Dermis blood vessel endothelial cell (primary cell): ENCODE measurements at regions not wholly inside any gene's neighbourhood (a gene's known extent, or its start where the extent isn't known, plus 50 kb on each side); places are given as distances from the start of the nearest gene placed in this dataset.
"Not testable (repeated sequence)": the region's sequence is repeated elsewhere in the genome, so short reads cannot be mapped to it uniquely, and the experiment has no call there.

Experiments
- DNase-seq: peaks from one replicate; pipeline ENCODE4 v3.0.0; 2010

DNA sequence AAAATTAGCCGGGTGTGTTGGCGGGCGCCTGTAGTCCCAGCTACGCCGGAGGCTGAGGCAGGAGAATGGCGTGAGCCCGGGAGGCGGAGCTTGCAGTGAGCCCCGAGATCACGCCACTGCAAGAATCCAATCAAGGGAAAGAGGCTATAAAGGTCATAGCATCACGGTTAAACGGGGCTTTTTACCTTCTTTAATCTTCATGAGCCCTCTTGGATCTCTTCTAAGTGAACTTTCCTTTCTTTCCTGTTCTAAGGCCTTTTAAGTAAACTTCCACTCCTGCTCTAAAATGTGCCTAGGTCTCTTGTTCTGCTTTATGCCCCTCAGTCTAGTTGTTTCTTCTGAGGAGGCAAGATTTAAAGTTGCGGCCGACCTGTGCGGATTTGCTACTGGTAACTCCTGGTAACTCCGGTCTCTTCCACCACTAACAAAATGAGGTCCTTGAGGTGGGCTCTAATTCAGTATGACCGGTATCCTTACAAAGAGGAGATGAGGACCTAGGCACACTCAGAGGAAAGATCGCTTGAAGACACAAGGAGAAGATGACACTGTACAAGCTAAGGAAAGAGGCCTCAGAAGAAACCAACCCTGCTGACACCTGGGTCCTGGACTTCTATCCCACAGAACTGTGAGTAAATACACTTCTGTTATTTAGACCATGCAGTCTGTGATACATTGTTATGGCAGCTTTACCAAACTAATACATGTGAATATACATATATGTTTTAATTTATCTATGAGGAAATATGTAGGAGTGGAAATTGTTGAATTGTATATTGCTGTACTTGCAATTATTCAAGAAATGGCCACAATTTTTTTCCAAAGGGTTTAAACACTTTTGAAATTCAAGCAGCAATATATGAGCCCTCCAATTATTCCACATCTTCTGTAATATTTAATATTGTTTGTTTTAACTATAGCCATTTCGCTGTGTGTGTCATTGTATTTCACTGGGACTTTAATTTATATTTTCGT is 331.5 kb upstream of the CNTNAP2 start:
- DNase-seq = no peak

DNA sequence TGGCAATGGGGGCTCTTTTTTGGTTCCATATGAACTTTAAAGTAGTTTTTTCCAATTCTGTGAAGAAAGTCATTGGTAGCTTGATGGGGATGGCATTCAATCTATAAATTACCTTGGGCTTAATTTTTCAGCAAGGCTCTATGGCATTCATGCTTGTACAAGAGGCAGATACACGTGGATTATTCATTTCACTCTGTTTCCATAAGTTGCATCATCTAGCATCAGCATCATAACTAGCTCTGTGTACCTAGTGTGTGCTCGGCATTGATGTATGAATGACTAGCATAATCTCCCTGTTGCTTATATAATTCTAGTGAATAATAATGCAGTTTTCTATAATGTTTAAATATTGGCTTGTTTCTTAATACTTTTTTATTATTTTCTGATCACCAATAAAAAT is 335.2 kb upstream of the CNTNAP2 start:
- DNase-seq = not testable (repeated sequence)

DNA sequence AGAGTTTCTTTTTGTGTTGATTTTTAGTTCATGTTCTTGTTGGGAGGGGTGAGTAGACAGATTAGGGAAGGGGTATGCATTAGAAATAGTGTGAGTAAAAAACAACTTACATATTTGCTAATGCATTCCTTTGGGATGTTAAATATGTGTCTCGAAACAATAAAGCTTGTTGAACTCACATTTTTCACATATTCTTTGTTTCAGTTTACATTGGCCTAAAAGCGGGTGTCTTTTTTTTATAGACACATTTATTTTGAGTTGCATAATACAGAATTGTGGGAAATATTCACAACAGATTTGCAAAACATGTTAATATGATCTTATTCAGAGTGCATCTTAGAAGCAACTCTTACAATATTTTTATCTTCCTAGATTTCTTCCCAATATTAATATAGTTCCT is 337.5 kb upstream of the CNTNAP2 start:
- DNase-seq = no peak

DNA sequence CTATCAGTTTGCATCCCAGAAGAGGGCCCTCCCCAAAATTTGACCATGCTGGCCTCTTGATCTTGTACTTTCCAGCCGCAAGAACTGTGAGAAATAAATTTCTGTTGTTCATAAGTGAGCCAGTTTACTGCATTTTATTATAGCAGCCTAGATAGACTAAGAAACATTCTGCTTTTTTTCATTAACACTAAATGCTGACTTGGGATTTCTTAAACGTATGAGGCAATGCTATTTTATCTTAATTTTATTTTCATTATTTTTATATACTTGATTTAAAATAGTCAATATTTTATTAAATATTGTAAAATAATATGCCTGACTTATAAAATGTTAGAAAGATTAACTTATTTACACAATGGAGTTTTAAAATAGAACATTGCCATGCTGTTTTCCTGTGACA is 341.8 kb upstream of the CNTNAP2 start:
- DNase-seq = no peak

DNA sequence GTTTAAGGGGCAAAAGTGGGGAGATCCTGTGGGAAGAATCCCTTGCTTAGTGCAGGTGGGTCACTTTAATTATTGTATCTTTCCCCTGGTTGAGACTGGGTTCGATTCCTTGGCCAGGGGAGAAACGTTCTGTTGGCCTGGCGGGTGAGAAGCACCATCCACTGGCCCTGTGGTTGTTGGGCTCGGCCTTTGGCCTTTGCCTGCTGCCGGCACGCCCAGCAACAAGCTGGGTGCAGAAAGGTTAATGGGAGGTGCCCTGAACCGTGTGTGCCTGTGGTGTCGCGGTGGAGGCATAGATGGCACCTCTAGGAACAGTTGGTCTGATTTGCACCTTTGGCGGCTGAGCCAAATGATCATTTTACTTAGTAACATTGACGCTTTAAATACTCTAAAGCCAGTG is 363.6 kb upstream of the CNTNAP2 start:
- no peak for DNase-seq

DNA sequence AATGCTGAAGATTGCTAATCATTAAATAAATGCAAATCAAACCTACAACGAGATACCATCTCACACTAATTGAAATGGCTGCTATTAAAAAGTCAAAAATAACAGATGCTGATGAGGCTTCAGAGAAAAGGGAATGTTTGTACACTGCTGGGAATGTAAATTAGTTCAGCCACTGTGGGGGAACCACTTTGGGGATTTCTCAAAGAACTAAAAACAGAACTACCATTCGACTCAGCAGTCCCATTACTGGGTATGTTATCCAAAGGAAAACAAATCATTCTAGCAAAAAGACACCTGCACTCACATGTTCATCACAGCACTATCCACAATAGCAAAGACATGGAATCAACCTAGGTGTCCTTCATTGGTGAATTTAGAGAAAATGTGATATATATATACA is 379.0 kb upstream of the CNTNAP2 start:
- DNase-seq = no peak

DNA sequence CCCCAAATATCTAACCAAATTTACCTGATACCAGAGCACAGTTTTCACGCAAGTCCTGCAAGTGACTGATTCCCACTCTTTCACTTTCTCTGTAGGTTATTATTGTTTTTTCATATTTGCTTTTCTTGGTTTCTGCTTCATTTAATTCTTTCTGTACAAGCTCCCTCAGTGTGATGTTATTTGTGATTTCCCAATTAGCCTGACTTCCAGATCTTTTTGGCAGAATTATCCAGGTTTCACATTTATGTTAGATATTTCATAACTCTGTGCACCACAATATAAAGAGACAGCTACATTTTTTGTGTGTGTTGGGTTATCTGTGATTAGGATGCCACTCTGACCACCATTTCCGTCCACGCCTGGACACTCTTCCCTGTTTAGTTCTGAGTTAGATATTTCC is 381.5 kb upstream of the CNTNAP2 start:
- no peak for DNase-seq

DNA sequence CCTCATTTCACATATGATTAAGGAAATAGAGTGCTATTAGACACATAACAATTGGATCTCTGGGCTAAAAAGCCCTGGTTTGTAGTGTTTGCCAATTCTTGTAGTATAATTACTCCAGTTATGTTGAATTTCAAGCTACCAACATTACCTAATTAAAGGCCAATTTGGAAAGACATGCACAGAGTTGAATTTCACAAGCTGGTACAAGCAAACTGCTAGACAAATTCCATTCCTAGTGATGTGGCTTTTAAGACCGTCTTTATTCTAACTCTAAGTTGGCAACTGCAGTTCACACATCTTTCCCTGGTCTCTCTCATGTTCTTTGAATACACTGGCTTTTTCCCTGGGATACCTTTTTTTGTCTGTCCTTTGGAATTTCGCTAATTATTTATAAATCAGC is 384.1 kb upstream of the CNTNAP2 start:
- no peak for DNase-seq

DNA sequence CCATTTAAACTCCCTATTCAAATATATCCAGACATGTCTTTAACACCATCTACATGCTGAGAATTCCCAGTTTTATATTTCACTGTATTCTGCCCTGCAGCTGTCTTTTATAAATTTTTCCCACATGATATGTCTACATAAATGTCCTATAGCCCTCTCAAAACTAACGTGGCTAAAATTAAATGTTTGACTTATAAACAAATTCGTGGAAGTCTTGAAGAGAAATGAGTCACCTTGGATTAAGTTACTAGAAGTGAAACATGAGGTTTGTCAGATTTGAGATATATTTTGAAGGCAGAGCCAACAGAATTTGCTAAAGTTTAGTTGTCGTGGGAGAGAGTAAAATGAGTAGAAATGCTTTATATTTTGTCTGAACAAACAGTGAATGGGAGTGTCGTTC is 386.9 kb upstream of the CNTNAP2 start:
- no peak for DNase-seq

DNA sequence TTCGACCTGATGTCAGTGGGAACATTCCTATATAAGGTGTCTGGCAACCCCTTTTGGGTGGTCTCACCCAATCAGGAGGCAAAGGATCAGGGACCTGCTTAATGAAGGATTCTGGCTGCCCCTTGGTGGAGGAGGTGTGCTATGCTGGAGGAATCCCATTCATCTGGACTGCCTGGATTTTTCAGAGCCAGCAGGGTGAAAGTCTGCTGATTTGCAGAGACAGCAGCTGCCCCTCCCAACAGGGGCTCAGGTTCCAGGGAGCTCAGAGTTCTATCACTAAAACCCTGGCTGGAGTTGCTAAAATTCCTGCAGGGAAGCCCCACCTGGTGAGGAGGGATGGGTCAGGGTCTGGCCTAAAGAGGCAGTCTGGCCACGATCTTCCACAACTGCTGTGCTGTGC is 398.5 kb upstream of the CNTNAP2 start:
- no peak for DNase-seq

DNA sequence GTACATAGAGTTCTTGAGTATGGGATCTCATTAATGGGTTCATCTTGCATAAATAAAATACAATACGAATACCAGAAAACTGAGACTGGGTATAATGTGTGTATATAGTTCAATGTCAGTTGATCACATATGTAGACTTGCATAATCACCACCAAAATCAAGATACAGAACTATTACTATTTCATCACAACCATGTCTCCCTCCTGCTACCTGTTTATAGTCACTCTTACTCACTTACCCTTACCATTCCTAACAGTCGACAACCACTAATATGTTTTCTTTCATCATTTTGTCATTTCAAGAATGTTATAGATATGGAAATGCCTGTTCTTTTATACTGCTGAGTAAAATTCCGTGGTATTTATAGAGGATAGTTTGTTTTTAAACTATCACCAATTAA is 416.1 kb upstream of the CNTNAP2 start:
- no peak for DNase-seq

DNA sequence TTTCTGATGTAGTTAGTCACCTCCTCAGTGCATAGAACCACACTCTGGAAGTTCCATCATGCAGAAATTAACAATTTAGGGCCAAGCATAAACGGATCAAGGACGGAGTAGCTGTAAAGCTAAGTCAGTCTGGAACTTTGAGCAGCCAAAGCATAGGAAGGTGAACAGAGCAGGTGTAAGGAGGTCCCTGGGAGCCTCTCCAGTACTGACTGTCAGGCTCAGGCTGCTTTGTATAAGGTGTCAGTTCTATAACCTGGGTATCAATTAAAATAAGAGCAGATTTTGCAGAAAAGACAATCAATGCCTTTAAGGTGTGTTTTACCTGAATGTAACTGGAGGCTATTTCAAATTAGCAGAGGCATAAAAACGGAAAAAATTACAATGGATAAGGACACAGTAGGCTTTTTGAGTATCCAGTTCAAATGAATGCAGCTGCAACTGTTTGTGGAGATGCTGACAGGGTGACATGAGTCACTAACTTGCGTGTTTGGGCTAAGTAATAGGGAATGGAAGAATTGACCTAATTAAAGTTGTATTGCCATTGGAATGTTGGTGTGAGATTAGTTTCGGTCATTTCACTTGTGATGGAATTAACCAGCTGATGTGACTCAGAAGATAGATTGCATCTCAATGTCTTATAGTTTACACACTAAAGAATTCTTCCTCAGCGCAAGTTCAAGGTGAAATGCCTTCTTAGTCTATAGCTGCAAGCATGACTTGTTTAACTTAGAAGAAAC is 417.9 kb upstream of the CNTNAP2 start:
- no peak for DNase-seq

DNA sequence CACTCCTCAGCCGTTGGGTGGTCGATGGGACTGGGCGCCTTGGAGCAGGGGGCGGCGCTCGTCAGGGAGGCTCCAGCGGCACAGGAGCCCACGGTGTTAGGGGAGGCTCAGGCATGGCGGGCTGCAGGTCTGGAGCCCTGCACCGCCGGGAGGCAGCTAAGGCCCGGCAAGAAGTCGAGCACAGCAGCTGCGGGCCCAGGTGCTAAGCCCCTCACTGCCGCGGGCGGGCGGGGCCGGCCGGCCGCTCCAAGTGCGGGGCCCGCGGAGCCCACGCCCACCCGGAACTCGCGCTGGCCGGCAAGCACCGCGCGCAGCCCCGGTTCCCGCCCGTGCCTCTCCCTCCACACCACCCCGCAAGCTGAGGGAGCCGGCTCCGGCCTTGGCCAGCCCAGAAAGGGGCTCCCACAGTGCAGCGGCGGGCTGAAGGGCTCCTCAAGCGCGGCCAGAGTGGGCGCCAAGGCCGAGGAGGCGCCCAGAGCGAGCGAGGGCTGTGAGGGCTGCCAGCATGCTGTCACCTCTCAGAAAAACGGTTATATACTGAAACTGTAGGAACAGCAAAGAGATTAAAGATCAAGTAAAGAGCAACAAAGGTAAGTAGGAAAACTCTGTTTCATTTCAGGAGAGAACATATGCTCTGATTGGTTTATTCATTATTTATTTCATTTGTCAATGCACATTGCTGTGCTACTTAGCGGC is 419.0 kb upstream of the CNTNAP2 start:
- DNase-seq = not testable (repeated sequence)

DNA sequence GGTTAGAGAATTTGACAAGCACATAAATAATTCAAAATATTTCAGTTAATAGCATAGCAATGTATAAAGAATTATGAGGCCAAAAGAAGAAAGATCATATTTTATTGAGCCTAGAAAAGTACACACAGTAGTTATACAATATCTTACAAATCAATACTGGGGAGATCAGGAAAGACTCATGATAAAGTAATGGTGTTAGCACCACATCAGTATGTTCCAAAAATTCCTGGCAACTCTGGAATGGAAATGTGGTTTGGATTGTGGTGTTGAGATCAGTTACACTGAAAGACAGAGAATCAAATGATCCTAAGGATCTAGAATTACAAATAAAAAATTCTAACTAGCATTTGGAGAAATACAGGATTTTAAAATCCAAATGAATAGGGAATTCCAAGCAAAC is 420.5 kb upstream of the CNTNAP2 start:
- DNase-seq = no peak

DNA sequence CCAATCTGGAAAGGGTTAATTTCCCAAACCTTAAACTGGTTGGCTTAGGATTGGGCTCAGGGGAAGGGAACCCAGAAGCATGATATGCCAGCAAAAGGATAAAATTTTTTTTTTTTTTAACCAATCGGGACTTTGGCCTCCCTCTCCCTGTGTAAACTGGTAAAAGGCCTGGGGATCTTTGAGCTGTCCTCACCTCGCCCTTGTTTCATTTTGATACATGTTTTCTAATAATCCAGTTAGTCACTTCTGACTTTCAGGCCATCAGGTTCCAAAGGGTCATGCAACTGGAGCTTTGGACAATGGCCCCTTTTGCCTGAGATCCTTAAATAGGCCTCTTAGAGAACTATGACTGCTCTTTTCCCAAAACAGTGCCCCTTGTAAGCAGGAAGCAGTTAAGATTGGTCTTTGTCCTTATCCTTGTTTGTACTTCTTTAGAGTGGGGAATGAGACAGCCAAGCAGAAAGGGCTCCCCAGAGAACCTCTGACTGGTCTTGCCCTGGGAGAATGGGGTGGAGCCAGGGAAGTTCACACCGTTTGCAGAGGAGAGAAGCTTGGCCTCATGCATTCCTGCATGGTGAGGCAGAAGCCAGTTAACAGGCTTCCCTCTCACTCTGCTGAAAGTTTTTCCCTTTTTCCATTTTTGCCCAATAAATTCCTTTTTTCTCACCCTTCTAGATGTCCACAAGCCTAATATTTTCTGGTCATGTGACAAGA is 424.2 kb upstream of the CNTNAP2 start:
- no peak for DNase-seq

DNA sequence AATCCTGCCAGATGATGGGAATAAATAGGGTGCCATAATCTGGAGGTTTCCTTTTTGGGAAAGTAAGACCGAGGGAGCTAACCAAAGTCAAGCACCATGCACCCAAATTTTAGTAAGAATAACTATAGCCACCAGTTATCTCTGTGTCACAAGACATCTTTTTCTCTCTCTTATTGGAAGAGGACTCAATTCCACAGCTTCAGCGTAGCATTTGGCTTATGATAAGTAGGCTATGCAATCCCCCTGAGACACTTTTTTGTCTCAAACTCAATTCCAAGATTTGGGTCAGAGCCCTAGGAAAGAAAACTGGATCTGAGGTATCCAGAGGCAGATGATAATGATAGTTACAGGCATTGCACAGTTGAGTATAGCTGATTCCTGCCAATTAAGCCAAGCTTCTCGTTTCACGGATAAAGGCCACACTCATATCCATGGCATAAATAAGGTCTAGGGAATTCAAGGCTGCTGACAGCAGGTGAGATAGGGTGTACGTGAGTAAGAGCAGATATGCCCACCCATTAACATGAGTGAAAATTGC is 425.2 kb upstream of the CNTNAP2 start:
- DNase-seq = no peak

DNA sequence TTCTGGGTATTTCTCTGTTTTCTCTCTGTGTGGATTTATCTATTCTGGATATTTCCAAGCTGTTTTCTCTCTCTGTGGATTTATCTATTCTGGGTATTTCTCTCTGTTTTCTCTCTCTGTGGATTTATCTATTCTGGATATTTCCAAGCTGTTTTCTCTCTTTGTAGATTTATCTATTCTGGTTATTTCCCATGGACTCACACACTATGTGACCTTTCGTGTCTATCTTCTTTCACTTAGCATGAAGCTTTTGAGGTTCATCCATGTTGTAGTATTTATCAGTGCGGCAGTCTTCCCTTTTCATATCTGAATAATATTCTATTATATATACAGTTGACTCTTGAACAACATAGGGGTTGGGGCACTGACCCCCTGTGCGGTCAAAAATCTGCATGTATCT is 435.0 kb upstream of the CNTNAP2 start:
- DNase-seq = no peak

DNA sequence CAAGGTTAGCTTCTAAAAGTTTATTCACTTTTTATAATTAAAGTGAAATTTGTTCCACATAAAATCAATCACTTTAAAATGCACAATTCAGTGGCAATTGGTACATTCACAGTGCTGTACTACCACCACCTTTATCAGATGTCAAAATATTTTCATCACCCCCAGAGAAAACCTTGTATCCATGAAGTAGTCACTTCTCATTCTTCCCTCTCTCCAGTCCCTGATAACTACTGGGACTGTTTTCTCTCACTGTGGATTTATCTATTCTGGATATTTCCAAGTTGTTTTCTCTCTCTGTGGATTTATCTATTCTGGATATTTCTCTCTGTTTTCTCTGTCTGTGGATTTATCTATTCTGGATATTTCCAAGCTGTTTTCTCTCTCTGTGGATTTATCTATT is 435.4 kb upstream of the CNTNAP2 start:
- DNase-seq = no peak

DNA sequence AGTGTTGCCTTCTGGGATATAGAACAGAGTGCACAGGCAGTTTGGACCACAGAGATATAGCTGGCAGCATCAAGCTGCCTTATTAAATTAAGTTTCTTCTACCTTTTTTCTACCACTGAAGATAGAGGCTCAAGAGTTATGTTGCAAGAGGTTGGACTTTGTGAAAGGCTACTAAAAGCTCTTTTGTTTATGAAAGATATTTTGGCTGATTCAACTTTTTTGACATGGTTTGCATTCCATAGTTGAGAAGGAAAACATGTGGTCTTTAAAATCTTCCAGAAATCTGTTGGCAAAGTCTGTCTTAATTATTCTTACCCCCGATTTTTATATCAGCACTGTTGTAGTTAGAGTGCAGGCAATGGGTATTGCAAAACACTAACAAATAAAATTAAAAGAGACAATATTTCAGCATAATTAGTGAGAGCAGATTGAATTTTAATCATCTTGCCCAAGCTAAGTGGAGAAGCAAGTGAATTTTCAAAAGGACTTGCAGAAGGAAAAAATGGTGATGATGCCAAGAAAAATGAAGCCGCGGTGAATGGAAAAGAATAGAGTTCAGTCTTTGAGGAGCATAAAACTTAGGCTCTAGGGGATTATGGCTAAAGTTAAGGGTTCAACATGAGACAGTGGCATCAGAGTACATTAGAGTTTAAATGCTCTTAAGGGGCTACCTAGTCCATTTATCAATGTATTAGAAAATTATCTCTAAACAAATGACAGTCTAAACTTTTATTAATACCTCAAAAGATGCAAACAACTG is 450.9 kb upstream of the CNTNAP2 start:
- DNase-seq = no peak

DNA sequence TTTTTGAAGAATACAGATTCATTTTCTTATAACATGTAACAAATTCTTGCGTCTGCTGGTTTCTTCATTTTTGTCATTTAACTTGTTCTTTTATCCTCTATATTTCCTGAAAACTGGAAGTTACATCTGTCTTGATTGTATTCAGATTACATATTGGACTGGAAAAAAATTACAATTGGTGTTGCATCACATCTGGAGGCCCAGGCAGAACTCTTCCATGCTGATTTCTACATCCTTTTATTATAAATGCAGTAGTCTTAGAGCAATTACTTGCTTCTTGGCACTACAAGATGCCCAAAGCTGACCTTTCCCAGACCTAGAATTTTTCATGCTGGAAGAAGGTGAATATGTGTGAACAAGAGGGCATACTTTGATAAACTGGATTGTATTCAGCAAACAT is 460.9 kb upstream of the CNTNAP2 start:
- DNase-seq = no peak

DNA sequence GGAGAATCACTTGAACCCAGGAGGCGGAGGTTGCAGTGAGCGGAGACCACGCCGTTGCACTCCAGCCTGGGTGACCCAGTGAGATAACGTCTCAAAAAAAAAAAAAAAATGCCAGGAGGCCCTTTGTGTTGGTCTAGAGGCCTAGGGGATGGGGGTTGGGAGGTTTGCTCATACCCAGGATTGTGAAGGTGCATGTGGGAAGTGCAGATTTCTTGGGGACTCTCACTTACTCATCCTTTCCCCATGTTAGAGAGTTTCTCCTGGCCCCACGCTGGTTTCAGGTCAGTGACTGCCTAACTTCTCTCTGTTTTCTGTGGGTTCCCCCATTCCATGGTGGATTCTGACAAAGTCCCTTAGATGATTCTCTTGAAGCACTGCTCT is 471.5 kb upstream of the CNTNAP2 start:
- DNase-seq = no peak
